ENCODE measurements at regions not wholly inside any gene's neighbourhood (a gene's known extent, or its start where the extent isn't known, plus 50 kb on each side); places are given as distances from the start of the nearest gene placed in this dataset.

DNA sequence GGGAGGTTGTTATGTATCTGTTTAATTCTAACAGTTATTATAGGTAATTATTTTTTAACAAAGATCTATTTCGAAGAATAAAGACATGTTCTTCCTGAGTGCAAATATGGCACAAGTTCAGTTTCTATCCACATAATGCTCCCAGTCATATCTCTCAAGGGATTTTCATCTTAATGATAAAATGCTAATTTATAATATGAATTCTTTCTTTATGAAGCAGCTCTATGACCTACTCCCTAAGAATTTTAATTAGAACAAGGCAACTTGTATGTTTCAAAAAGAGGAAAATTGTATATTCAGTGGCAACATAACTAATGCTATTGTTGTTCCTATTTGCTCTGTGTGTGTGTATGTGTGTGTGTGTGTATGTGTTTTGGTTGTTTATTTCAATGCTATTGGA, 1222.1 kb upstream of the NCAM2 start:
- TF ChIP-seq CBX3 (IDR thresholded peaks at IDR 0.05; ENCODE audit: low read depth) (no peak), TCF7L2 (IDR thresholded peaks at IDR 0.05; ENCODE audit: borderline replicate concordance, extremely low read depth, insufficient read depth, insufficient read length) (no peak), POLR2A (IDR thresholded peaks at IDR 0.05; ENCODE audit: borderline replicate concordance, extremely low read depth, insufficient read depth, insufficient read length) (no peak), ELF1 (IDR thresholded peaks at IDR 0.05; ENCODE audit: borderline replicate concordance, low read depth) (no peak), EZH2phosphoT487 (IDR thresholded peaks at IDR 0.05; ENCODE audit: borderline replicate concordance) (no peak), POLR2AphosphoS5 (IDR thresholded peaks at IDR 0.05; ENCODE audit: low read depth, low read length) (no peak), EGR1 (IDR thresholded peaks at IDR 0.05; ENCODE audit: low read depth) (no peak)
- TF ChIP-seq, protein P1, sequence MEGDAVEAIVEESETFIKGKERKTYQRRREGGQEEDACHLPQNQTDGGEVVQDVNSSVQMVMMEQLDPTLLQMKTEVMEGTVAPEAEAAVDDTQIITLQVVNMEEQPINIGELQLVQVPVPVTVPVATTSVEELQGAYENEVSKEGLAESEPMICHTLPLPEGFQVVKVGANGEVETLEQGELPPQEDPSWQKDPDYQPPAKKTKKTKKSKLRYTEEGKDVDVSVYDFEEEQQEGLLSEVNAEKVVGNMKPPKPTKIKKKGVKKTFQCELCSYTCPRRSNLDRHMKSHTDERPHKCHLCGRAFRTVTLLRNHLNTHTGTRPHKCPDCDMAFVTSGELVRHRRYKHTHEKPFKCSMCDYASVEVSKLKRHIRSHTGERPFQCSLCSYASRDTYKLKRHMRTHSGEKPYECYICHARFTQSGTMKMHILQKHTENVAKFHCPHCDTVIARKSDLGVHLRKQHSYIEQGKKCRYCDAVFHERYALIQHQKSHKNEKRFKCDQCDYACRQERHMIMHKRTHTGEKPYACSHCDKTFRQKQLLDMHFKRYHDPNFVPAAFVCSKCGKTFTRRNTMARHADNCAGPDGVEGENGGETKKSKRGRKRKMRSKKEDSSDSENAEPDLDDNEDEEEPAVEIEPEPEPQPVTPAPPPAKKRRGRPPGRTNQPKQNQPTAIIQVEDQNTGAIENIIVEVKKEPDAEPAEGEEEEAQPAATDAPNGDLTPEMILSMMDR (IDR thresholded peaks at IDR 0.05 in 2 of 3, conservative IDR thresholded peaks at IDR 0.05 in 1 of 3; ENCODE audit: borderline replicate concordance in 1 of 3, insufficient read depth in 1 of 3, low read depth in 2 of 3, low read length in 2 of 3), result no peak
- Histone ChIP-seq H3K79me2 (ENCODE audit: insufficient read depth, low read length) (no peaks in the 10 kb centered on the region), H3K9me3 (ENCODE audit: control insufficient read depth in 1 of 2, insufficient read depth in 1 of 2, low read depth in 1 of 2, low read length in 2 of 2) (peaks cover 6 to 7% of the 10 kb centered on the region in 2 experiments; a peak in 3 of 4 replicates), H3K27me3 (ENCODE audit: insufficient read depth, low read length) (no peaks in the 10 kb centered on the region), H3K4me2 (ENCODE audit: low read length) (no peak overlapping the region), H3K36me3 (ENCODE audit: control insufficient read depth in 1 of 2, insufficient read depth in 2 of 2, low read length in 2 of 2) (no peaks in the 10 kb centered on the region), H3K4me3 (replicated peaks in 1 of 2; ENCODE audit: low read depth in 1 of 2, low read length in 2 of 2) (no peak overlapping the region), H3K4me1 (ENCODE audit: control insufficient read depth in 1 of 2, insufficient read depth in 2 of 2, low read length in 2 of 2) (no peaks in the 10 kb centered on the region), H3K9me2 (ENCODE audit: insufficient read depth) (no peaks in the 10 kb centered on the region), H3K27ac (ENCODE audit: low read depth, low read length) (no peak overlapping the region), H4K20me1 (ENCODE audit: insufficient read depth) (no peaks in the 10 kb centered on the region), H2AFZ (ENCODE audit: low read depth, low read length, poor library complexity, severe bottlenecking) (no peak overlapping the region), H3K9ac (ENCODE audit: low read length) (no peak overlapping the region)
- POLR2A ChIA-PET, result no interaction called here
- intact Hi-C loops (cut with micrococcal nuclease), result no loop called here
- ATAC-seq, result no peak
- BruUV-seq (replicated peaks), result no TSS peak
- CTCF ChIA-PET, result no interaction called here
- RAD21 ChIA-PET (ENCODE audit: low non-redundant PET in 1 of 2, low total read pairs in 2 of 2, uncharacterized antibody in 2 of 2, unreplicated experiment in 2 of 2), result no interaction called here
- no peak for DNase-seq (ENCODE audit: low read depth, low spot score)

Measured in HCT116 (cell line).